Ishikawa (cell line): ENCODE measurements at regions not wholly inside any gene's neighbourhood (a gene's known extent, or its start where the extent isn't known, plus 50 kb on each side); places are given as distances from the start of the nearest gene placed in this dataset.

ENCODE experiments used
- CEBPB ChIP-seq: IDR thresholded peaks from 2 replicates; pipeline ENCODE4 v1.6.1; 2012
- CREB1 ChIP-seq: IDR thresholded peaks from 2 replicates; pipeline ENCODE4 v1.6.1; 2012; ENCODE audit warnings: low read depth
- EGR1 ChIP-seq: IDR thresholded peaks from 2 replicates; pipeline ENCODE4 v1.6.1; 2012
- EP300 ChIP-seq: IDR thresholded peaks from 2 replicates; pipeline ENCODE4 v1.6.1; 2012; ENCODE audit warnings: borderline replicate concordance
- FOXM1 ChIP-seq: IDR thresholded peaks from 2 replicates; pipeline ENCODE4 v1.6.1; 2012; ENCODE audit warnings: low read depth, borderline replicate concordance
- MAX ChIP-seq: IDR thresholded peaks from 2 replicates; pipeline ENCODE4 v1.6.1; 2012
- RAD21 ChIP-seq: IDR thresholded peaks from 2 replicates; pipeline ENCODE4 v1.6.1; 2012; ENCODE audit warnings: low read depth
- TAF1 ChIP-seq: IDR thresholded peaks from 2 replicates; pipeline ENCODE4 v1.6.1; 2012; ENCODE audit warnings: low read depth, mild to moderate bottlenecking
- TCF12 ChIP-seq: IDR thresholded peaks from 2 replicates; pipeline ENCODE4 v1.6.1; 2012; ENCODE audit warnings: low read depth
- TEAD4 ChIP-seq: IDR thresholded peaks from 2 replicates; pipeline ENCODE4 v1.6.1; 2012
- USF1 ChIP-seq: IDR thresholded peaks from 2 replicates; pipeline ENCODE4 v1.6.1; 2012
- YY1 ChIP-seq: IDR thresholded peaks from 2 replicates; pipeline ENCODE4 v1.6.1; 2012; ENCODE audit warnings: low read depth
- ZBTB7A ChIP-seq: IDR thresholded peaks from 2 replicates; pipeline ENCODE4 v1.6.1; 2012; ENCODE audit warnings: low read depth

GRCh38 chrX:33457102-33457501 is 245.8 kb upstream of the DMD start:
- TF ChIP-seq CEBPB (no peak), FOXM1 (no peak), MAX (no peak), TAF1 (no peak), EGR1 (no peak), TCF12 (no peak), TEAD4 (no peak), YY1 (no peak), RAD21 (no peak), CREB1 (no peak), ZBTB7A (no peak), EP300 (no peak), USF1 (no peak)
